Astrocyte of the cerebellum (primary cell): ENCODE measurements at regions not wholly inside any gene's neighbourhood (a gene's known extent, or its start where the extent isn't known, plus 50 kb on each side); places are given as distances from the start of the nearest gene placed in this dataset.

Experiments
- DNase-seq: peaks from one replicate; pipeline ENCODE4 v3.0.0-alpha.2; 2011; ENCODE audit warnings: low read depth
- H3K4me3 ChIP-seq: 2 replicates; pipeline ENCODE4 v1.5.1; 2011; ENCODE audit warnings: mild to moderate bottlenecking, low read depth, low read length, moderate library complexity
- in situ Hi-C: cut with HindIII; loops from 2 replicates; pipeline ENCODE4 v1.10.0; 2017; ENCODE audit warnings: low sequenced_read_pairs
- TF ChIP-seq, protein P1 (sequence below): IDR thresholded peaks from 2 replicates; pipeline ENCODE4 v1.5.1; 2012; ENCODE audit warnings: low read length, low read depth, moderate library complexity, mild to moderate bottlenecking; ENCODE audit errors: missing control alignments

DNA sequence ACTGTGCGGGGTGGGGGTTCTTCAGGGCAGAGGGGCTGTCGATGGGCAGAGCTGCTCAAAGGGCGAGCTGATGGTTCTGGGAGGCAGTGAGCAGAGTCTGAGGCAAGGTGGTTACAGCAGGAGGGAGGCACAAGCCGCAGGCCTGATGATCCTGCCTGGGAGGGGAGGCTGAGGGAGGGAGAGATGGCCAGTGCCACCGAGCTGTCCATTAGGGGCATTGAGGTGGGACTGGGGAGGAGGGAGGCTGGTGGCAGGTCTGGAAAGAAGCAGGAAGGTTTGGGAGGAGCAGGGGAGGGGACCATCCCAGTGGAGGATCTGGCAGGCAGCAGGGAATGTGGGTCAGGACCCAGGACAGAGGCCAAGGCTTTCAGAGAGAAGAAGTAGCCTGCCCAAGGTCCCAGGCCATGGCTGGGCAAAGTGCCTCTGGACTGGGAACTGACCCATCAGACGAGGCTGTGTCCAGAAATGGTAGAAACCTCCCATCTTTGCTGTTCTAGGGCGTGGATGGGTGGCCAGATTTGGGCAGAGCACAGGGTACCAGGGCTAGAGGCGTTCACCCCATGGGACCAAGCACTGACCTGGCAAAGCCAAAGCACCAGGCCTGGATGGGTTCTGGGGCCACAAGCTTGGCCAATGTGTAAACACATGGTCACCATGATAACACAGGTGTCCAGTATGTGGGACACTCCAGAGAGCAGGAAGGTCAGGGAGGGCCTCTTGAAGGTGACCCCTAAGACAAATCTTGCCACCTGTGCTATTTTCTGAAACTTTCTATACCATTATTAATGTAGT lies 55.5 kb downstream of the INHBB start:
- no peak for DNase-seq
- in situ Hi-C loops, result loop anchor here (5.0 kb wide), 2 partner anchors 39 to 71 kb away; no protein-coding TSS in a partner anchor
- TF ChIP-seq, protein P1, sequence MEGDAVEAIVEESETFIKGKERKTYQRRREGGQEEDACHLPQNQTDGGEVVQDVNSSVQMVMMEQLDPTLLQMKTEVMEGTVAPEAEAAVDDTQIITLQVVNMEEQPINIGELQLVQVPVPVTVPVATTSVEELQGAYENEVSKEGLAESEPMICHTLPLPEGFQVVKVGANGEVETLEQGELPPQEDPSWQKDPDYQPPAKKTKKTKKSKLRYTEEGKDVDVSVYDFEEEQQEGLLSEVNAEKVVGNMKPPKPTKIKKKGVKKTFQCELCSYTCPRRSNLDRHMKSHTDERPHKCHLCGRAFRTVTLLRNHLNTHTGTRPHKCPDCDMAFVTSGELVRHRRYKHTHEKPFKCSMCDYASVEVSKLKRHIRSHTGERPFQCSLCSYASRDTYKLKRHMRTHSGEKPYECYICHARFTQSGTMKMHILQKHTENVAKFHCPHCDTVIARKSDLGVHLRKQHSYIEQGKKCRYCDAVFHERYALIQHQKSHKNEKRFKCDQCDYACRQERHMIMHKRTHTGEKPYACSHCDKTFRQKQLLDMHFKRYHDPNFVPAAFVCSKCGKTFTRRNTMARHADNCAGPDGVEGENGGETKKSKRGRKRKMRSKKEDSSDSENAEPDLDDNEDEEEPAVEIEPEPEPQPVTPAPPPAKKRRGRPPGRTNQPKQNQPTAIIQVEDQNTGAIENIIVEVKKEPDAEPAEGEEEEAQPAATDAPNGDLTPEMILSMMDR, result no peak
- H3K4me3 ChIP-seq, result no peak overlapping the region

DNA sequence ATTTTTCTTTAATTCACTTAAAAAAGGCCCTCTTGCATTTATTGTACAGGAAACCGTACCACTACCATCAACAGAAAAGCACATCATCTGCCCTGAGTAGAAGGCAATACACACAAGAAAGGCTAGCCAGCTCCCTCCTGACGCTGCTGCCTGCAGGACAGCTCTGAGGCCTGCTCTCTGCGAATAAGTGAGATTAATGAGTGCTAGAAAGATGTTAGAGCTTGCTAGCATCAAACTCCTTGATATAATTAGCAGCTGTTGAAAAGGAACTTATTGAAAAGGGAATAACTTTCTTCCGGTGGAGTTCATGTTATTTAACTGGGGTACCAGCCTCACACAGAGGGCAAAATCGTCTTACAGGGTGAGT lies 56.1 kb downstream of the INHBB start:
- in situ Hi-C loops, result loop anchor here (5.0 kb wide), 2 partner anchors 40 to 70 kb away; no protein-coding TSS in a partner anchor
- TF ChIP-seq, protein P1, result no peak
- DNase-seq, result no peak

DNA sequence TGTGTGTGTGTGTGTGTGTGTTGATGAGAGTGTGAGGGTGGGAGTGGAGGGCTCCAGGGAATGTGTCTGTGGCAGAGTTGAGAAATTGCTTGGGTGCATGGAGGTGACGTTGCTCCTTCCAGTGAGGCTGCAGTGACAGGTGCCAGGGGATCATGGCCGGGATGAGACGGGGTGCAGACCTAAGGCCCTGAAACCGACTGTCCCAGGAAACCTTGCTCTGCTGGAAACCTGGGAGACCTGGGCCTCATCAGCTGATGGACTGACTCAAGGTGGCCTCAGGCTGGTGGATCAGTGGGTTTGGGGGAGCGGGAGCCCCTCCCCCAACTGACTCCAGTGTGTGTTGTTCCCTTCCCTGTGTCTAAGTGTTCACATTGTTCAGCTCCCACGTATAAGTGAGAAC lies 56.6 kb downstream of the INHBB start:
- no peak for DNase-seq
- TF ChIP-seq, protein P1, result no peak
- no peak overlapping the region for H3K4me3 ChIP-seq
- in situ Hi-C loops, result loop anchor here (5.0 kb wide), 2 partner anchors 40 to 70 kb away; no protein-coding TSS in a partner anchor

More for the DNA sequence above, 56.1 kb downstream of the INHBB start:
- no peak overlapping the region for H3K4me3 ChIP-seq

DNA sequence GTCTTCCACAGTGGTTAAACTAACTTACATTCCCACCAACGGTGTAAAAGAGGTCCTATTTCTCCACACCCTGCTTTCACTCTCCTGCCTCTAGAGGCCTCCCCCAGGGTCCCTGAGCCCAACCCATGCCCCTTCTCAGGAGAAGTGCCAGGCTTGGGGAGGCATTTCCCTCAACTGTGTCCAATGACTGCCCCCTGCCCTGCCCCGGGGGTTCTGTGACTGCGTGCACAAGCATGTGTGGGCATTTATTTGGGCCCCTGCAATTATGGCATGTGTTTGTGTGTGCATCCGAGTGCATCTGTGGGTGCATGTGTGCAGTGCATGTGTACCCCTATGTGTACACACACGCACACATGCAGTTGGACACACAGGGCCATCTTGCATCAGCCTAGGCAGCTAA lies 57.3 kb downstream of the INHBB start:
- DNase-seq, result no peak
- no peak overlapping the region for H3K4me3 ChIP-seq
- TF ChIP-seq, protein P1, result no peak
- in situ Hi-C loops, result loop anchor here (5.0 kb wide), 2 partner anchors 41 to 69 kb away; no protein-coding TSS in a partner anchor

DNA sequence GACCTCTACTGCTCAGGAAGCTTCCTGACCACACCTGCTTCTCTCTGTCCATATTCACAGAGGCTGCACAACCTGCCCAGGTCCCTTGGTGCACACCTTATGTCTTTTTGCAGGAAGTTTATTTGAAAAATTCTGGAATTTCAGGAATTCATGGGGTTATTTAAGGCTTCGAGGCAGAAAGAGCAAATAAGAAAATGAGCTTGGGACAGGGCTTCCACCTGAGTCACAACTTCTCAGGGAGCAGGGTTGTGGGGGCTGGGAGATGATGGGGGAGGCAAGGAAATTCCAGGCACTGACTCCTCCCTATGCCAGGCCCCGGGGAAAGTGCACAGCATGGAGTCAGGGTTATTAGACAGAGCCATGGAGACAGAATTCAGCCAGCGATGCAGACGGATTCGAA lies 57.7 kb downstream of the INHBB start:
- TF ChIP-seq, protein P1, result no peak
- no peak overlapping the region for H3K4me3 ChIP-seq
- no peak for DNase-seq
- in situ Hi-C loops, result loop anchor here (5.0 kb wide), 2 partner anchors 41 to 69 kb away; no protein-coding TSS in a partner anchor

DNA sequence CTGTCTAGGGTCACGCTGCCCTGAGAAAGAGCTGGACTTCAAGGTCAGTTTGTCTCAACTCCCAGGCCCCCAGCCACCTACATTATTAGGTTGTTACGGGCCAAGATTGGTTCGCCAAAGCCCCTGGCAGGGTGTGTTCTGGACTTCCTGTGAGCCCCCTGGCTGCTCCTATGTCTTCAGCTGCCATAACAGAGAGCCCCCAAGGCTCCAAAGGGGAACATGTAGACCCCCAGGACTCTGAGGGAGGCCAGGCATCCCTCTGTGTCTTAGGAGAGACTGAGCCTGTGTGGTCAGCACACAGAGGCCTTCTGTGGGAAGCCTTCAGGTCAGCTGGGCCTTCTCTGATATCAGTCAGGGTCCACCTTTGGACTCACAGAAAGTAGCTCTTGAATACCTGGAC lies 58.3 kb downstream of the INHBB start:
- no peak for DNase-seq
- no peak overlapping the region for H3K4me3 ChIP-seq
- in situ Hi-C loops, result loop anchor here (5.0 kb wide), 2 partner anchors 42 to 68 kb away; no protein-coding TSS in a partner anchor
- TF ChIP-seq, protein P1, result no peak
